NCI-H1436 (cell line): ENCODE measurements at regions not wholly inside any gene's neighbourhood (a gene's known extent, or its start where the extent isn't known, plus 50 kb on each side); places are given as distances from the start of the nearest gene placed in this dataset.
"Not testable (repeated sequence)": the region's sequence is repeated elsewhere in the genome, so short reads cannot be mapped to it uniquely, and the experiment has no call there.

ENCODE experiments used
- DNase-seq: peaks from one replicate; lab custom pipeline; 2025; lab: John Stamatoyannopoulos, UW

- not testable (repeated sequence) for DNase-seq
Measured at GRCh38 chr10:109652612-109653011, 270.7 kb downstream of the XPNPEP1 start.

GRCh38 chr10:109650228-109650627, 273.1 kb downstream of the XPNPEP1 start:
- no peak for DNase-seq

GRCh38 chr10:109647627-109648026, 275.7 kb downstream of the XPNPEP1 start:
- DNase-seq, result no peak

DNA sequence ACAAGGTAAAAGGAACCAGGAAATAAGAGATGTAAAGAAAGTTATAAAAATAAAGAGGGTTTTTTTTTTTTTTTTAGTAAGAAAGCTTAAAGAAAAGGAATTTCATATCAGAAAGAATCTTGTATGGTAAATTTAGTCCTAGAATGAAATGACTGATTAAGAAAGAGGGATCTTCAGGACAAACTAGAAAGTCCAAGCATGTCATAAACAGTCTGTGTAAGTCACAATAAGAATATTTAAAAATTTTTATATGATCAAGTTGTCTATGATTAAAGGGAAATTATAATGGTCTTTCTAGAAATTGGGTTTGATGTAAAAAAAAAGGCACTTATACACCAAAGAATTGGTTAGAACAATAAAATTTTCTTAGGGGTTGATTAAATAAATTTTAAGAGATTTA, 289.5 kb downstream of the XPNPEP1 start:
- DNase-seq, result no peak

DNA sequence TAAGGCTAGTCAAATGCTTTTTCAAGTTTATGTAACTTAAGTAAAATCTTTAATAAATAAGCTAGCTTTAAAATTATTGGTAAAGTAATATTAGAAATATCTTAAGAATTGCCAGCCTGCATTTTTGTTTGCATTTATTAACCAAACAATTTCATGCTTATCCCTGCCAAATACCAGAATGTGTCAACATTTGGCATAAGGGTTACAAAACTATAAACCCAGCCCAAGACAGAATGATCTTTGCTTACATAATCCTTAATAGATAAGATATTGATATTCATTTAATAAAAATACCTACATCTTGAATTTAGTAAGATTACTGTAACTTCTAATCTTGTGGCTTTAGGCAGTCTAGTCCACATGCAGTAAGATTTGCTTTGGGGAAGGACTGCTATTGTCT, 290.3 kb downstream of the XPNPEP1 start:
- DNase-seq, result not testable (repeated sequence)

- no peak for DNase-seq
Measured at GRCh38 chr10:109624939-109625338, 298.4 kb downstream of the XPNPEP1 start.

- no peak for DNase-seq
Measured at GRCh38 chr10:109622566-109622965, 300.7 kb downstream of the XPNPEP1 start.

DNA sequence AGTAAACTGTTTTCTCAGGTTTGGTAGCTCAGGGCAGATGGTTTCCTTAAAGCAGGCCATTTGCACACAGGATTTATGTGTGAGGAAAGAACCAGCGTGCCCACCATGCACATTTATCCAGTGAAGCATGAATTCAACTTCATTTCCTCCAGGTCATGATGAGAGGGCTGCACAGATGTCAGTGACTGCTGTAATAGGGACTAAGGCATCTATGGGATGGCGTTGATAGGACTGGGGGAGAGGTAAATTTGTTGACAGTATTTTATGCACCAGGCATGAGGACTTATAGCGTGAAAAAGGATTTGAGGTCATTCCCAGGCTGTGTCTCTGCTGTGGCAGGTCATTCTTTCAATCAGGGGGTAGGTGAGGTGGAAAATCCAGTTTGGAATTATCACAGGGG, 302.9 kb downstream of the XPNPEP1 start:
- no peak for DNase-seq

- DNase-seq, result no peak
Measured at GRCh38 chr10:109619914-109620313, 303.4 kb downstream of the XPNPEP1 start.

DNA sequence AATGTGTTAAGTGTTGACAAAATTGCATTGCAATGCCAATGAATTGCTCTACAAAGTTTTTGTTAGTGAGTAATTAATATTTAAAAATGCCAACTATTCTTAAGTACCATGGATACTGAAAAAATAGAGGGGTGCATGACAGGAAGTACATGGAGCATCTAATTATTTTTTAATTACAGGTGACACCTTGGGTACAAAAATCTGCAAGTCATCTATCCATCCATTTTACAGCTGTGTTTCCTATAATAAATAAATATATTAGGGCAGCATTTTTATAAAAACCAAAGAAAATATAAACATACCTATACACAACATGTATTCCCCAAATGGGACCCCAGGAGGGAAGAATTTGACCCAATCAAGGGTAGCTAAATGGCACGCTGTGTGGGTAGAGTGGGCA, 304.6 kb downstream of the XPNPEP1 start:
- no peak for DNase-seq

- no peak for DNase-seq
Measured at GRCh38 chr10:109618301-109618700, 305.0 kb downstream of the XPNPEP1 start.

DNA sequence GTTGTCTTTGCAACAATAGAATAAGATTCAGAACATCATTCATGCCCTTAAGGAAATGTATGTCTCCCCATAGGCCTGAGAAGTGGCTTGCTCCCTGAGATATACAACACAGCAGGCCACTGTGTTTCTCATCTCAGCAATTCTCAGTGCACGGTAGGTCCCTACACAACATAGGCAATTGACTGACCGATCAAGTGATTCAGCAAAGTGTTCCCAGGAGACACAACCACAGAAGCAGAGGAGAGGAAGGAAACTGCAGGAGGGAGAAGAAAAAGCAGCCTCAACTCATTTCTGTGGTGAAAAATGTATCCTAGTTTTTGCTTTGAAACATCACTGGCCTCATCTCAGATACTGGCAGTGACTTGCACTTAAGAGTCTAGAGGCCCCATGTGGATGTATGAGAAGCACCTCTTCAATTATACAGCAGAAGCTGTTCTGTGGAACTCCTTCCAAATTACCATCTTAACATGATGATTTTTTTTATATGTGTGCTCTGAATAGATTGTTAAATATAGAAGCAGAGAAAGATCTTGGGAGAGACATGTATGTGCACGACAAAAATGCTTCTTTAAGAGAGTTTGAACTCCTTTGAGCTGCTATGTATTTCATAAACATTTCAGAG, 306.8 kb downstream of the XPNPEP1 start:
- DNase-seq, result no peak

DNA sequence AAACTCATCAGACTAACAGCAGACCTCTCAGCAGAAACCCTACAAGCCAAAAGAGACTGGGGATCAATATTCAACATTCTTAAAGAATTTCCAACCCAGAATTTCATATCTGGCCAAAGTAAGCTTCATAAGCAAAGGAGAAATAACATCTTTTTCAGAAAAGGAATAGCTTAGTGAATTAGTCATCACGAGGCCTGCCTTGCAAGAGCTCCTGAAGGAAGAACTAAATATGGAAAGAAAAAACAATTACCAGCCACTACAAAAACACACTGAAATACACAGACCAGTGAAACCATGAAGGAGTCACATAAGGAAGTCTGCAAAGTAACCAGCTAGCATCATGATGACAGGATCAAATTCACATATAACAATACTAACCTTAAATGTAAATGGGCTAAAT, 328.0 kb downstream of the XPNPEP1 start:
- not testable (repeated sequence) for DNase-seq

- DNase-seq, result no peak
Measured at GRCh38 chr10:109593682-109594081, 329.6 kb downstream of the XPNPEP1 start.

DNA sequence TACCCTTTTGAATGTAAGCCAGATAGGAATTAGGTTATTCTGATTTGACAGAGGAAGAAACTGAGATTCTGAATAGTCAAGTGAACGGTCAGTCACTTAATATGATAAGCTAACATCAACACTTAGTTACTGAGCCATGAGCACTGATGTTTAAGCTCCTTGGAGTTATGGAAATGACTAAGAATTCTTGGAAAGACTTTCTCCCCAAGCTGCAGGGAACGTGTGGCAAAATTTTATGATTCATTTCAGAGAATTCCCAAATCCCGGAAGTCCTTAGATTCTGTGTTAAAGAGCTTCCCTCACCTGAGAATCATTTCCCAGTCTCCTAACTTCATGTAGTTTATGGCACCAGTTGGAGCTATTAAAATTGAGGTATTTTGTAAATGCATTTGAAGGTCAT, 330.9 kb downstream of the XPNPEP1 start:
- DNase-seq, result no peak

DNA sequence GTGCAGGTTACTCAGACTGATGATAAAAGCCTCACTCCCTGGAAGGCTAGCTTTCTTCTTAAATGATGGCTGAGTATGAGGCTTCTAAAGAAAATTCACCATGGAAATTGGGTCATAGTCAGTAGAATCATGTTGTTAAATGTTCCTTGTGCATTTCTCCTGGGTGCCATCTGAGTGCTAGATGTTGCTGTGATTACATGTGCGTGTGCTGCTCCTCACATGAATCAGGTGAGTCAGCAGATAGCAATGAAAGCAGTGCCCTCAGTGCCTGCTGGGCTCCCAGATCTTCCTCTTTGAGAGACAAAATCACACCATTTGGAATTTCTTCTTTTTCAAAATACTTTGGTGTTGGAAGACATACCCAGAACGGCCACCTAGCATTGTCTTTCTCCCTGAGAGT, 331.7 kb downstream of the XPNPEP1 start:
- no peak for DNase-seq

DNA sequence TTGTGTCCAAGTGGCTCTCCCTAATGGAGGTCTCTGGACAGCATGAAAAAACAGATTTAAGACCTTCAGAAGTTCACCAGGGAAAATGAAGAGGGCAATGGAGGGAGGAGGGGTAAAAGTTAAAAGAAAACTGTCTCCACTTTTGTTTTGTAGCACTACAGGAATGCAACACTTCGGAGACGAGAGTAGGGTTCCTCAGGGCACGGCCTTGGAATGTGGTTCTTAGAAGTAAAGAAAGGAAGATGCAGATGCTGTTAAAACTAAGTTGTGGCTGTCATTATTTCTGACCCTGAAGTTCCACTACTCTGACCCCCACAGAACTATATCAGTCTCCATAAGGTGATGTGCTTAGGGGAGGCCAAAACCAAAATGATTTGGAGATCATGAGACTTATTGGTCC, 335.1 kb downstream of the XPNPEP1 start:
- DNase-seq, result no peak

DNA sequence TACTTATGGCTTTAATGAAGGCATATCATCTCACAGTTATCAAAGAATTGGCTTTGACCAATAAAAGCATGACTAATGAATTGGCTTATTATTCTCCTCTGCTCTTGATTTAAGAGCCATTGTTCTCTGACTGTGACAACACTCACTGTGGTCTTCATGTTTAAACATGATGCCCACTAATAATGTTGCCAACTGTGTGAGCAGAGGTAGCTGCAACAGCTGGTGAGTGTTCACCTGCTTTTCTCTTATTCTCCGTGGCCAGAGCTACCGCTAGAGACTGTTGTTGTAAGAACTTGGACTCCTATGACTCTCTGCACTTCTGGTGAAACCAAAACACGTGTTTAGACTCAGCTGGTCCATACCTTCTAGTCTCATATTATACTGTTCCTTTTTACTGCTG, 335.9 kb downstream of the XPNPEP1 start:
- no peak for DNase-seq

- no peak for DNase-seq
Measured at GRCh38 chr10:109556399-109556798, 366.9 kb downstream of the XPNPEP1 start.

DNA sequence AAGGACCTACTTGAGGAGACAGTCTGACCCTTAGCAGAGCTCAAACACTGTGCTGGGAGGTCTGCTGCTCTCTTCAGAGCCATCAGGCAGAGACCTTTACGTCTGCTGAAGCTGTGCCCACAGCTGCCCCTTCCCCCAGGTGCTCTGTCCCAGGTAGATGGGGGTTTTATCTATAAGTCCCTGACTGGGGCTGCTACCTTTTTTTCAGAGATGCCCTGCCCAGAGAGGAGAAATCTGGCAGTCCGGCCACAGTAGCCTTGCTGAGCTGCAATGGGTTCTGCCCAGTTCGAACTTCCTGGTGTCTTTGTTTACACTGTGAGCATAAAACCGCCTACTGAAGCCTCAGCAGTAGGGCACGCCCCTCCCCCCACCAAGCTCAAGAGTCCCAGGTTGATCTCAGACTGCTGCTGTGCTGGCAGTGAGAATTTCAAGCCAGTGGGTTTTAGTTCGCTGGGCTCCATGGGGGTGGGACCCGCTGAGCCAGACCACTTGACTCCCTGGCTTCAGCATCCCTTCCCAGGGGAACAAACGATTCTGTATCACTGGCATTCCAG, 381.2 kb downstream of the XPNPEP1 start:
- DNase-seq, result not testable (repeated sequence)

- no peak for DNase-seq
Measured at GRCh38 chr10:109534193-109534592, 389.1 kb downstream of the XPNPEP1 start.

GRCh38 chr10:109529258-109529657, 394.1 kb downstream of the XPNPEP1 start:
- DNase-seq, result no peak

- no peak for DNase-seq
Measured at GRCh38 chr10:109517748-109518147, 405.6 kb downstream of the XPNPEP1 start.

GRCh38 chr10:109504401-109504800, 418.9 kb downstream of the XPNPEP1 start:
- no peak for DNase-seq
